Epithelial cell of esophagus (primary cell): ENCODE measurements at regions not wholly inside any gene's neighbourhood (a gene's known extent, or its start where the extent isn't known, plus 50 kb on each side); places are given as distances from the start of the nearest gene placed in this dataset.

ENCODE experiments used
- DNase-seq: peaks from one replicate; pipeline ENCODE4 v3.0.0; 2010; ENCODE audit warnings: low read depth
- H3K4me3 ChIP-seq: 2 replicates; pipeline ENCODE4 v1.5.1; 2011; ENCODE audit warnings: mild to moderate bottlenecking, low read length, control low read depth
- TF ChIP-seq, protein P1 (sequence below): IDR thresholded peaks from 2 replicates; pipeline ENCODE4 v1.5.1; 2011; ENCODE audit warnings: low read depth, mild to moderate bottlenecking, low read length, control low read depth, inconsistent platforms; ENCODE audit not compliant: insufficient read depth; ENCODE audit errors: missing control alignments

- H3K4me3 ChIP-seq = no peak overlapping the region
- TF ChIP-seq, protein P1, sequence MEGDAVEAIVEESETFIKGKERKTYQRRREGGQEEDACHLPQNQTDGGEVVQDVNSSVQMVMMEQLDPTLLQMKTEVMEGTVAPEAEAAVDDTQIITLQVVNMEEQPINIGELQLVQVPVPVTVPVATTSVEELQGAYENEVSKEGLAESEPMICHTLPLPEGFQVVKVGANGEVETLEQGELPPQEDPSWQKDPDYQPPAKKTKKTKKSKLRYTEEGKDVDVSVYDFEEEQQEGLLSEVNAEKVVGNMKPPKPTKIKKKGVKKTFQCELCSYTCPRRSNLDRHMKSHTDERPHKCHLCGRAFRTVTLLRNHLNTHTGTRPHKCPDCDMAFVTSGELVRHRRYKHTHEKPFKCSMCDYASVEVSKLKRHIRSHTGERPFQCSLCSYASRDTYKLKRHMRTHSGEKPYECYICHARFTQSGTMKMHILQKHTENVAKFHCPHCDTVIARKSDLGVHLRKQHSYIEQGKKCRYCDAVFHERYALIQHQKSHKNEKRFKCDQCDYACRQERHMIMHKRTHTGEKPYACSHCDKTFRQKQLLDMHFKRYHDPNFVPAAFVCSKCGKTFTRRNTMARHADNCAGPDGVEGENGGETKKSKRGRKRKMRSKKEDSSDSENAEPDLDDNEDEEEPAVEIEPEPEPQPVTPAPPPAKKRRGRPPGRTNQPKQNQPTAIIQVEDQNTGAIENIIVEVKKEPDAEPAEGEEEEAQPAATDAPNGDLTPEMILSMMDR = no peak
- DNase-seq = peak; percentile 60
Observed at GRCh38 chr18:41731884-41732283, 223.2 kb upstream of the PIK3C3 start.

DNA sequence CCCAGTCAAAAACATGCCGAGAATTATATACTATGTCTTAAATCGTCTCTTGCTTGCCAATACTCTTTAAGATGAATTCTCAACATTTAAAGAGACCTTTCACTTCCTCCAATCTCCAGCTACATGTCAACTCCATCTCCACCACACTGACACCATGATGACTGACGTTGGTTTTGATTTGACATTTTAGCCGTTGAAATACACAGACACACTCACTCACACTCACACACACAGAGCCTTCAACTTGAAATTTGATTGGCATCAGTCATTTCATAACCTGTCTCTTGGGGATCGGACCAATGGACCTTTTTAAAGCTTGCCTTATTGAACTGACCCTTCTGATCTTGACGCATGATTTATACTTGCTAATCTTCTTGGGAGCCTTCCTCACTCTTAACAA, 230.8 kb upstream of the PIK3C3 start:
- H3K4me3 ChIP-seq = no peak overlapping the region
- no peak for DNase-seq
- TF ChIP-seq, protein P1 = no peak

- no peak for DNase-seq
- TF ChIP-seq, protein P1 = no peak
Observed at GRCh38 chr18:41721103-41721790, 233.8 kb upstream of the PIK3C3 start.

DNA sequence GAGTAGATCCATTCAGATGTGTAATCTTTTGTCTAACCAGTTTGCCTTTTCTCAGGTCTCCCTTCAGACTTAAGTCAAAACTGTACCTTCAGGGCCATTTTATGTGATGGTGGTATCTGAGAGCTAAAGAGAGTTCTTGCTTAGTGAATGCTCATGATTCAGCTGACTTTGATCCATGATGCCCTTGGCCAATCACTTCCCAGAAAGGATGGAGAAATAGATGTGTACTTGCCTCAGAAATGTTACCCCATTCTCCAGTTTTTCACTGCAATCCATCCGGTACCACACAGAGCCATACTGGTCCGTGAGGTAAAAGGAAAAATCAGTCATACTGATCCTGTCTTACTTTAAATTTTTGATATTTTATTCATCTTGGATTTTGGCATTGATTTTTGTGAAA, 234.8 kb upstream of the PIK3C3 start:
- H3K4me3 ChIP-seq = no peak overlapping the region
- TF ChIP-seq, protein P1 = no peak
- DNase-seq = no peak

More at GRCh38 chr18:41721103-41721790, 233.8 kb upstream of the PIK3C3 start:
- H3K4me3 ChIP-seq = no peak overlapping the region

DNA sequence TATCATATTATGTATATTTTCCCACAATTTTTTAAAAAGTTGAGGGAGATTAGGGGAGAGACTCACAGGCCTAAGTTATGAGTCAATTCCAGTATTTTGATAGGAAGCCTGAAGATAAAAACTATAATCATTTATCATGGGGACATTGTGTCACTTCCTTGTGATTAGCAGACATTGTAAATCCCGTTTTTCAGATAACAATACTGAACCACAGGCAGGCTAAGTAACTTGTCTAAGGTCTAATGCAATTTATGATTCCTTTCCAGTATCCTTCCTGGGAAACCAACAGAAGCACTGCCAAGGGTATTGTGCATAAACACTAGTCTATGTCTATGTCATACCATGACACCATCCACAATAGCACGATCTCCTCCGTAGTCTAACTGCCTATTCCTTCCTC, 235.2 kb upstream of the PIK3C3 start:
- H3K4me3 ChIP-seq = no peak overlapping the region
- DNase-seq = no peak
- TF ChIP-seq, protein P1 = no peak

DNA sequence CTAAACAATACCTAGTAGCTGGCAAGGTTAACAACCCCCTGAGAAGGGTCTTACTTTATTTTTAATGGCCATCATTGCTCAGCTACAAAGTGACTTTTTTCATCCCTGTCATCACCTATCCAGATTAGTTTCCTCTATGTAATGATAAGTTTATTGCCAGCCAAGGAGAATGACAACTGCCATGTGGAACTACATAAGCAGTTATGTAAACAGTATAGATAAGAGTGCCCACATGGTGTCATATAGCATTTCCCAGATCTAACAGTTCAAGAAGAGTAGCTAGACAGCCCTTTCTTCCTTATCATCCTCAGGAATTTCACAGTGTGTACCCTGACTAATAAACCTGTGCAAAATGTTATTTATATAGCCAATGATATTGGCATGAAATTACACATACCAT, 240.2 kb upstream of the PIK3C3 start:
- no peak overlapping the region for H3K4me3 ChIP-seq
- TF ChIP-seq, protein P1 = no peak
- DNase-seq = no peak
